D341Med (cell line): ENCODE measurements at regions not wholly inside any gene's neighbourhood (a gene's known extent, or its start where the extent isn't known, plus 50 kb on each side); places are given as distances from the start of the nearest gene placed in this dataset.

Experiments used
- DNase-seq: peaks from one replicate; pipeline ENCODE4 v3.0.0; 2012; ENCODE audit warnings: low spot score

- no peak for DNase-seq
Observed at GRCh38 chr3:111311709-111312235, 230.2 kb upstream of the CD96 start.

DNA sequence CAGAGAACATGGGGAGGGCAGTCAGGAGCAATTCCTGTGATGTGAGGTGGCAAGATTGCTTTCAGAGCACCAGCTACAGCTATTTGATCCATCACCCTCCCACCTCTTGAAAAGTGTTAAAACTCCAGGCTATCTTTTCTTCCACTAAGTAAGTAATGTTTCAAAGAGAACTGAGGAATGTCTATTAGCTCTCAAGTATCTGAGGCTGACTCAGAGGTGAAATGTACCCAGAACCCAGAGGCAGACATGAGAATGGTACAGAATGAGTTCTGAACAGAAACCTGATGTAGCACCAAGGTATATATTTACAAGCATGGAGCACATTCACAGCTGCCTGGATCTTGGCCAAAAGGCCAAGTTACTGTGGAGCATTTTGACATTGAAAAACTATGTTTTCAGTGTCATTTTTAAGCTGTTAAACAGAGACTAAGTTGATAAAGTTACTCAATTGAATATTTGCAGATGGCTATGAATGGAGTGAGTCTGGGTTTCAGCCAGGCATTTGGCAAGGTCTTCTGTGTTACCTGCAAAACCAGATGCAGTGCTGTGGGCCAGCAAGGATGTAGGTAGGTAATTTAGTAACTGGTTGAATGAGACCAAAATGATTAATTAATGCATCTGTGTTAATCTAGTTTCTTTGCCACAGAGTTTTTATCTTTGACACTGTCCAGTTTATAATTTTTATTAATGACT, 227.7 kb upstream of the CD96 start:
- DNase-seq: no peak

DNA sequence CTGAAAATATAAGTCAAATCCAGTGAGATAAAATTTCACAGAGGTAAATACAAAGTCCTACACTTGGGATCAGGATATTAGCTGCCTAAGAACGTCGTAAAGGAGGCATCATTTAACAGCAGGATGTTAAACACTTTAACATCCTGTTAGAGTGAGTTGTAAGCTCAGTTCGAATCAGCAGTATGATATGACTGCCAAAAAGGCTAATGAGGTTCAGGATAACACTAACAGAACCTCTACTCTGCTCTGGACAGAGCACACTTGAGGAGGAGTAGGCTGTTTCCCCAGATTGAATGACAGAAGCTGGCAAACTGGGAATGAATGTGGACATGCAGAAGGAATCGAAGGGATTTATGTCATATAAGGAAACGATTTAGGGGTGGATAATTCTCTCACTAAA, 227.1 kb upstream of the CD96 start:
- DNase-seq: no peak

DNA sequence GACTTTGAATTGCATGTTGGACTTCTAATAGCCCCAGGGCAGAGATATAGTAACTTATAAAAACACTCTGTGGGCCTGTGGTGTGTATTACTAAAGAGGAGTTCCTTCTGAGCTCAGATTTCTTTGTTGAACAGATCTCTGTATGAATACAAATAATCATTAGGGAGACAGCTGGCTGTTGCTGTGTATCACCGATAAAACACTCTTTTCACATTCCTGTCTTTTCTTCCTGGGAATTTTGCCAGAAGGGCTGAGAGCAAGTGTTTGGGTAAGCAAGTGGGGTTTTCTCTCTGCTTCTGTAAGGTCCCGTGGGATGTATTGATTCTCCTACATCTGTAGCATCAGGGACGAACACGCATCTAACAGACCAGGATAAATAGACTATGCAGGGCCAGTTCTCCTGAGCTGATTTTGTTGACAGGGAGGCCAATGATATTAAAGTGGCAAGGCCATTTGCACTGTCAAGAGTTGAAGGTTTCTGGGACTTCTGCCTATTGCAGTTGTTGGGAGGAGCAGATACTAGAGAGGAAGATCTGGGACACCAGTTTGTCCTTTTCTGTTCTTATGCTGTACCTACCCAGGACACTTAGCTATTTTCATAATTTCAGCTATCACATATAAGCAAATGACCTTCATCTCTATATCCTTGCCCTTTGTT, 225.9 kb upstream of the CD96 start:
- no peak for DNase-seq

- DNase-seq: no peak
Observed at GRCh38 chr3:111318289-111318688, 223.7 kb upstream of the CD96 start.

- DNase-seq: no peak
Observed at GRCh38 chr3:111319598-111319997, 222.4 kb upstream of the CD96 start.

- DNase-seq: no peak
Observed at GRCh38 chr3:111321786-111322185, 220.2 kb upstream of the CD96 start.

DNA sequence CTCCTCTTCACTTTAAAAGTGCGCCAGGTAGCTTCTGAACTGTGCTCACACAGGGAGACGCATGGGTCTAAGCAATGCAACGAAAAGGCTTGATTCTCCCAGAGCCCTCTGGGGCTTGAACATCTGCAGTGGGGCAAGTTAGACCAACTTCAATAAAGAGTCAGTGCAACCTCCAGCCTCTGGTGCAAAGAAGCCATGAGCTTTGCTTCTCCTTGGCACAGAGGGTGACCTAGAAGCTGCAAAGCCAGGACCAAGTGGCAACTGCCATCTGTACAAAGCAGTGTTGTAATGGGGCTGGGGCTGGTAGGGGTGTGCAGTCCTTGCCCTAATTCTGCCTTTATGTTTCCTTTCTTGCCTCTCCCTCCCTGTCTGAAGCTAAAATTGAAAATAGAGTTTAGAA, 219.0 kb upstream of the CD96 start:
- no peak for DNase-seq

GRCh38 chr3:111324151-111324550, 217.8 kb upstream of the CD96 start:
- DNase-seq: no peak

- no peak for DNase-seq
Observed at GRCh38 chr3:111324645-111325044, 217.4 kb upstream of the CD96 start.

GRCh38 chr3:111325160-111325718, 216.8 kb upstream of the CD96 start:
- no peak for DNase-seq

DNA sequence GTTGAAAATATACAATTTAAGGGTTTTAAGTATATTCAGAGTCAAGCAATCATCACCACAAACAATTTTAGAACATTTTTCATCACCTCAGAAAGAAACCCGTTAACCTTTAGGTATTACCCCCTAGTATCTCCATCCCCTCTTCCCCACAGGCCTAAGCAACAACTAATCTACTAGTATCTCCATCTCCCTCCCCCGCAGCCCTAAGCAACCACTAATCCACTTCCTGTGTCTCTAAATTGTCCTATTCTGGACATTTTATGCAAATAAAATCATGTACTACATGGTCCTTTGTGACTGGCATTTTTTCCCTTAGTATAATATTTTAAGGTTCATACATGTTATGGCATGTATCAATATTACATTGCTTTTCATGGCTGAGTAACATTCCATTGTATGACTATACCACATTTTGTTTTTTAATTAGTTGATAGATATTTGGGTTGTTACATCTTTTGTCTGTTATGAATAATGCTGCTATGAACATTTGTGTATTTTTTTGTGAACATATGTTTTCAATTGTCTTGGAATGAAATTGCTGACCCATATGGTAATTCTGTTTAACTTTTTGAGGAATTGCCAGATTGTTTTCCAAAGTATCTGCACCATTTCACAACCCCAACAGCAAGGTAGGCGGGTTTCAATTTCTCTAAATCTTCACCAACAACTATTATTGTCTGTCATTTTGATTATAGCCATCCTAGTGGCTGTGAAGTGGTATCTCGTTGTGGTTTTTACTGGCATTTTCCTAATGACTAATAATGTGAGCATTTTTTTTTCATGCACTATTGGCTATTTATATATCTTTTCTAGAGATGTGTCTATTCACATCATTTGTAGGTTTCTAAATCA, 215.6 kb upstream of the CD96 start:
- DNase-seq: no peak

GRCh38 chr3:111331306-111331705, 210.7 kb upstream of the CD96 start:
- DNase-seq: no peak

DNA sequence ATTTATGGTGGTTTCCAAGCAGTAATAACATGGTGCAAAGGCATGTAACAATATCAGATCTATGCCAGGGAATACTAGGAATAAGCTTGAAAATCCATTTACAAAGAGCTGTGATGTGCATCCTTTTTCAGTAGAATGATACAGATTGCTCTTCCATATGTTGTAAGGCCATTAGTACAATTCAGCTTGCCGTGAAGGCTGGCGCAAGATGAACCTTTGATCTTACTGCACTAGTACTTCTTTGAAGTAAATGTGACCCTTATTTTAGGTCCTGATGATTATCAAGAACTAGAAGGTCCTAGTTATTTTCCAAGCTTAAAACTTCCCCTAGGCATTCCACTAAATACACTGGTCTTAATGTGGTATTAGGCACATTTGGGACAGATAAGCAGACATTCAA, 210.1 kb upstream of the CD96 start:
- no peak for DNase-seq

DNA sequence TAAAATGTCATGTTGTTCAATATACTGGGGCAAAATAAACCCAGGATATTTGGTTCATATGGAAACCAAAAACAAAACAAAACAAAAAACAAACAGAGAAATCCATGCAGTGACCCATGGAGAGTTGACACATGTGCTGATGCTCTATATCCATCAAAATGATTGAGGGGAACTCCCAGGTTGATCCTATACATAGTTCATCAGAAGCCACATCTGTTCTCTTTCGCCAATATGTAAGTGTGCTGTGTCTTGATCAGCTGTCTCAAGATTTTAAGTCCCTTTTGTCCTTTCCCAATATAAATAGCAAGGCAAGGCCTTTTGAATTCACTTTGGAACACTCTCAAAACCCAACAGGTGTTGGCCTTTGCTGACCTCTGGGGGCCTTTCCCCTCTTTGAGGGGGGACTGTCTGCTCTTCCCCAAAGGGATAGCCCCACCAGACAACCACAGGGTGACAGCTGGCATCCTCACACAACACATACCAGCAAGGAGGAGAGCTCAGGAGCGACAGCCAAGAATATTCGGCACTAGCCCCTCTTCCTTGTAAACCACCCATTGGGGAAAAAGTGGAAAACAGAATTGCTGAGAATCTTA, 209.4 kb upstream of the CD96 start:
- DNase-seq: no peak

DNA sequence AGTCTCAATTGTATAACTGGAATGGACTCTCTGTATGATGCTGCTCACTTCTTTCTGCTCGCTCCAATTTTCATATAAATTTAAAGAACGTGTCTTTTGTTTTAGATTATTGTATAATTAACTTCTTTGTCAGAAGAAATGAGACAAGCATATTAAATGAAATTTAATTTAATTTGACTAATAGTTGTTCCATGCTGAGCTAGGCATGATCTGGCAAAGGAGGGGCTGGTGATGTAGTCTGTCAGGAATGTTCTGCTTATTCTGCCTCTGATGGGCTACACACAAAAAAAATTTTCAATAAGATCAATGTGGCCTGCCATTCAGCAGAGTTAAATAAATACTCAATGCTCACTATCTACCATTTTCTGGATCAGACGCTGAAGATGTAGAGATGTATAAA, 208.4 kb upstream of the CD96 start:
- DNase-seq: no peak

- no peak for DNase-seq
Observed at GRCh38 chr3:111335512-111336303, 206.3 kb upstream of the CD96 start.

DNA sequence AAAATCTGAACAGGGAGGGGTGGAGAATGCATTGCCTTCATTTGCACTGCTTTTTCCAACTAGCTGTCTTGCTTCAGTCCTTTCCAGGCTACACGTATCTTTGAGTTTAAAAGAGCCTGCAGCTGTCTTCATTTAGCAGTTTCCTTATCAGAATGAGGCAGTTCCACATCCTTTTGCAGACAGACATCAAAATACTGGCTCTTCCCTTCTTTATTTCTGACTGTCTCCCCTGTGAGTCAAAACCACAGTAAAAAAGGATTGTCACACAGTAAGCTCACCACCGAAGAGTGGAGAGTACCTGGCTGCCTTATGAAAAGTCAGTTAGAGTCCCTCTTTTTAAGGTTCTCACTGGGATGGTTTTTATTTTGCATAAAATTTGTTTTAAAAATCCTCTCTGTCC, 205.5 kb upstream of the CD96 start:
- no peak for DNase-seq

DNA sequence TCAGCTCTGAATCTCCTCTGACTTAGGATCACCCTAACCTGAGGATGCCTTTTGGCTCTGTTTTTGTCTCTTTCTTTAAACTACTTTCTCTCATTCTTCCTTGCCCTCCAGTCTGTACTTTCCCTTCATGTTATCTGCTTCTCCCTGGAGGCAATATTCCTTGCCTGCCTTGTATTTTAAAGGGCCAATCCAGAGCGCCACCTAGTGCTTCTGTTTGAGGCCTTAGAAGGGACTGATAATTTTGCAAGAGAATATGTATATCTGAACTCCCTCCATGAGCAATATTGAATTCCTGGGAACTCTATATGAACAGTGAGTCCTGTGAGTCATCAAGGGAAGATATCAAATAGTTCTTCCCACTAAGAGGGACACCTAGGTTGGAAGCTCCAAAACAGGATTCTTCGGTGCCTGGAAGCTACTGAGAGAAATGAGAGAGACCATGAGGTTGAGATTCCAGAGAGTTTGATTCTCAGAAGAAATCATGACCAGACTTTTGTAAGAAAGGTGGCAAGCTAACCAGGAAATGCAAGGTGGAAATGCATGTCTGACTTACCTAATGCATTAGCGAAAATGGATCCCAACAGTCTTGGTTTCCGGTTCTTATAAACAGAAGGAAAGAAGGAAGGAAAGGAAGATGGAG, 203.8 kb upstream of the CD96 start:
- DNase-seq: peak; percentile 59

GRCh38 chr3:111339017-111339416, 203.0 kb upstream of the CD96 start:
- DNase-seq: no peak

DNA sequence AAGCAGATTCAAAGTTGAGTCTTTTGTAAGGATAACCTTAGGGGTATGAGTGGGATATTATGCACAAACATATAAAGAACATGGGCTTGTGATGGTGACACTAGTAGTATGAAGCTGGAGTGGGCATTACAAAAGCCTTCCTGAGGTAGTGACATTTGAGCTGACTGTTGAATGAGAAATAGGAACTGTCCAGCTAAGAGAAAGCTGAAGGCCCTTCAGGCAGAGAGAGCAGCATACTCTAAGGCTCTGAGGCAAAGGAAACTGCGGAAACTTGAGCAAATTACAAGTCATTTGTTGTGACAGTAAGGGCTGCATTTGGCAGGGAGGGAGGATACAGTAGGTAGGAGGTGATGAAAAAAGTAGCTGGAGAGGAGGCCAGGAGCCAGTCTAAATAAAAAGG, 190.7 kb upstream of the CD96 start:
- no peak for DNase-seq
